HT1080 (cell line): ENCODE measurements at regions not wholly inside any gene's neighbourhood (a gene's known extent, or its start where the extent isn't known, plus 50 kb on each side); places are given as distances from the start of the nearest gene placed in this dataset.

ENCODE experiments used
- DNase-seq: peaks from one replicate; pipeline ENCODE4 v3.0.0-alpha.2; 2015; ENCODE audit warnings: low read depth

GRCh38 chr10:3245395-3245794 is 72.8 kb upstream of the PITRM1 start:
- DNase-seq: no peak

- no peak for DNase-seq
These were observed 69.5 kb upstream of the PITRM1 start for GRCh38 chr10:3241967-3242650.

GRCh38 chr10:3241274-3241921 is 68.8 kb upstream of the PITRM1 start:
- DNase-seq: no peak

- no peak for DNase-seq
These were observed 67.6 kb upstream of the PITRM1 start for GRCh38 chr10:3239920-3240894.

GRCh38 chr10:3239066-3239919 is 66.7 kb upstream of the PITRM1 start:
- peak; percentile 44 for DNase-seq

GRCh38 chr10:3238115-3238871 is 65.7 kb upstream of the PITRM1 start:
- DNase-seq: no peak

GRCh38 chr10:3237530-3237929 is 64.9 kb upstream of the PITRM1 start:
- no peak for DNase-seq

- no peak for DNase-seq
These were observed 64.2 kb upstream of the PITRM1 start for GRCh38 chr10:3236644-3237404.

GRCh38 chr10:3235996-3236510 is 63.5 kb upstream of the PITRM1 start:
- no peak for DNase-seq

- DNase-seq: no peak
These were observed 62.8 kb upstream of the PITRM1 start for GRCh38 chr10:3235395-3235794.

- DNase-seq: no peak
These were observed 61.0 kb upstream of the PITRM1 start for GRCh38 chr10:3233486-3233990.

GRCh38 chr10:3231951-3232730 is 59.6 kb upstream of the PITRM1 start:
- DNase-seq: no peak

GRCh38 chr10:3229815-3230214 is 57.2 kb upstream of the PITRM1 start:
- no peak for DNase-seq

- no peak for DNase-seq
These were observed 56.0 kb upstream of the PITRM1 start for GRCh38 chr10:3228629-3228945.

- peak; percentile 92 for DNase-seq
These were observed 54.6 kb upstream of the PITRM1 start for GRCh38 chr10:3226960-3227744.

- DNase-seq: peak; percentile 64
These were observed 53.0 kb upstream of the PITRM1 start for GRCh38 chr10:3225561-3225960.

- DNase-seq: no peak
These were observed 51.7 kb upstream of the PITRM1 start for GRCh38 chr10:3224241-3224640.

- no peak for DNase-seq
These were observed 50.0 kb upstream of the PITRM1 start for GRCh38 chr10:3222626-3223025.
